ENCODE measurements at regions not wholly inside any gene's neighbourhood (a gene's known extent, or its start where the extent isn't known, plus 50 kb on each side); places are given as distances from the start of the nearest gene placed in this dataset.
"Not testable (repeated sequence)": the region's sequence is repeated elsewhere in the genome, so short reads cannot be mapped to it uniquely, and the experiment has no call there.

DNA sequence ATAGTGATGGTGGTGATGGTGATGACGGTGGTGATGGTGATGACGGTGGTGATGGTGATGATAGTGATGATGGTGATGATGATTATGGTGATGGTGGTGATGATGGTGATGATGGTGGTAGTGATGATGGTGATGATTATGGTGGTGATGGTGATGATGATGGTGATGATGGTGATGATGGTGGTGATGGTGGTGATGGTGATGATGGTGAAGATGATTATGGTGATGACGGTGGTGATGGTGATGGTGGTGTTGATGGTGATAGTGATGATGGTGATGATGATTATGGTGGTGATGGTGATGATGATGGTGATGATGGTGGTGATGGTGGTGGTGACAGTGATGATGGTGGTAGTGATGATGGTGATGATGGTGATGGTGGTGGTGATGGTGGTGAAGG, 149.2 kb upstream of the IRX1 start:
- Histone ChIP-seq H3K27me3 (ENCODE audit: insufficient read depth) (no peaks in the 10 kb centered on the region), H3K36me3 (replicated peaks in 1 of 2; ENCODE audit: control insufficient read depth in 1 of 2, insufficient read depth in 2 of 2, low read length in 1 of 2) (no peaks in the 10 kb centered on the region), H3K27ac (ENCODE audit: low read depth in 2 of 2, low read length in 1 of 2) (no peak overlapping the region), H3K4me2 (no peak overlapping the region), H2AFZ (ENCODE audit: low read depth) (no peak overlapping the region), H3K9ac (no peak overlapping the region), H4K20me1 (ENCODE audit: insufficient read depth) (no peaks in the 10 kb centered on the region), H3K9me3 (no peaks in the 10 kb centered on the region), H3K4me3 (ENCODE audit: low read depth in 2 of 2, low read length in 1 of 2) (no peak overlapping the region), H3K4me1 (ENCODE audit: control insufficient read depth in 1 of 2, insufficient read depth in 2 of 2, low read depth in 1 of 2, low read length in 1 of 2) (no peaks in the 10 kb centered on the region), H3K9me2 (no peaks in the 10 kb centered on the region), H3F3A (replicated peaks; ENCODE audit: insufficient read depth) (no peaks in the 10 kb centered on the region), H3K79me2 (ENCODE audit: insufficient read depth) (no peaks in the 10 kb centered on the region)
- CTCF ChIA-PET: no interaction called here
- DNase-seq: no peak
- TF ChIP-seq TEAD4 (IDR thresholded peaks at IDR 0.05; ENCODE audit: borderline replicate concordance, insufficient read depth): no peak
- POLR2A ChIA-PET: no interaction called here
- WGBS (ENCODE audit: low lambda C conversion rate): 61% methylated on average over 3 of the region's 3 CpGs

DNA sequence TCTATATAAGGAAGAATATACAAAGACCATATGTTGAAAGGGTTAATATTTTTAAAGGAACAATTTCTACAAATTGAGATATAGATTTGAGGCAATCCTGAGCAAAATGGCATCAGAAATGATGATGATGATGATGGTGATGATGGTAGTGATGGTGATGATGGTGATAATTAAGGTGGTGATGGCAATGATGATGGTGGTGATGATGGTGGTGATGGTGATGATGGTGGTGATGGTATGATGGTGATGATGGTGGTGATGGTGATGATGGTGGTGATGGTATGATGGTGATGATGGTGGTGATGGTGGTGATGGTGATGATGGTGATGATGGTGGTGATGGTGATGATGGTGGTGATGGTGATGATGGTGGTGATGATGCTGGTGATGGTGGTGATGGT, 150.1 kb upstream of the IRX1 start:
- H3K4me3 ChIP-seq (ENCODE audit: low read depth in 2 of 2, low read length in 1 of 2); H3K4me1 ChIP-seq (ENCODE audit: control insufficient read depth in 1 of 2, insufficient read depth in 2 of 2, low read depth in 1 of 2, low read length in 1 of 2); POLR2A ChIA-PET; CTCF ChIA-PET; H4K20me1 ChIP-seq (ENCODE audit: insufficient read depth); H3F3A ChIP-seq (replicated peaks; ENCODE audit: insufficient read depth); H3K36me3 ChIP-seq (replicated peaks in 1 of 2; ENCODE audit: control insufficient read depth in 1 of 2, insufficient read depth in 2 of 2, low read length in 1 of 2); H3K9me3 ChIP-seq; H3K27ac ChIP-seq (ENCODE audit: low read depth in 2 of 2, low read length in 1 of 2); H2AFZ ChIP-seq (ENCODE audit: low read depth); H3K4me2 ChIP-seq; H3K9me2 ChIP-seq; H3K79me2 ChIP-seq (ENCODE audit: insufficient read depth); DNase-seq; H3K27me3 ChIP-seq (ENCODE audit: insufficient read depth); H3K9ac ChIP-seq: not testable (repeated sequence)

DNA sequence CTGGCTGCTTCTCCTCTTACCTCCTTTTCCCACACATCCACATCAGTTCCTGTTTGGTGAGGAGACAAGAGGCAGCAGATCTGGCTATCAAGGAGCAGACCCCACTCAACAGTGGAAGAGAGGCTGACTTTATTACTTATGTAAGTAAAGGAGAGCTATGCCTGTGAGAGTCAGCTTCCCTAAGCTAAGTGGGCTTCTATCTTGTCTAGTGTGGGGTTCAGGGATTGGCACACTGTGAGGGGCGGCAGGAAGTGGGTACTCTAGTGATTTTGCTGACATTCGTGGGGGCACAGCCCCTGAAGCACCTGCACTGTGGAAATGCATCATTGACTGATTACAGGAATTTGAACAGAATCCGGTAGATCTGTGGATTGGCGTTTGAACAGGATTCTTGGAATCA, 163.5 kb upstream of the IRX1 start:
- ChIA-PET CTCF (no interaction called here), POLR2A (no interaction called here)
- Histone ChIP-seq H3K36me3 (replicated peaks in 1 of 2; ENCODE audit: control insufficient read depth in 1 of 2, insufficient read depth in 2 of 2, low read length in 1 of 2) (no peaks in the 10 kb centered on the region), H3K9ac (no peak overlapping the region), H3K4me1 (ENCODE audit: control insufficient read depth in 1 of 2, insufficient read depth in 2 of 2, low read depth in 1 of 2, low read length in 1 of 2) (no peaks in the 10 kb centered on the region), H3K4me2 (no peak overlapping the region), H3K9me3 (no peaks in the 10 kb centered on the region), H3K27me3 (ENCODE audit: insufficient read depth) (no peaks in the 10 kb centered on the region), H3K27ac (ENCODE audit: low read depth in 2 of 2, low read length in 1 of 2) (no peak overlapping the region), H3K9me2 (no peaks in the 10 kb centered on the region), H3F3A (replicated peaks; ENCODE audit: insufficient read depth) (no peaks in the 10 kb centered on the region), H4K20me1 (ENCODE audit: insufficient read depth) (no peaks in the 10 kb centered on the region), H3K4me3 (ENCODE audit: low read depth in 2 of 2, low read length in 1 of 2) (no peak overlapping the region), H2AFZ (ENCODE audit: low read depth) (no peak overlapping the region), H3K79me2 (ENCODE audit: insufficient read depth) (no peaks in the 10 kb centered on the region)
- WGBS (ENCODE audit: low lambda C conversion rate): 0% methylated on average over 4 of the region's 4 CpGs
- TF ChIP-seq, protein P1, sequence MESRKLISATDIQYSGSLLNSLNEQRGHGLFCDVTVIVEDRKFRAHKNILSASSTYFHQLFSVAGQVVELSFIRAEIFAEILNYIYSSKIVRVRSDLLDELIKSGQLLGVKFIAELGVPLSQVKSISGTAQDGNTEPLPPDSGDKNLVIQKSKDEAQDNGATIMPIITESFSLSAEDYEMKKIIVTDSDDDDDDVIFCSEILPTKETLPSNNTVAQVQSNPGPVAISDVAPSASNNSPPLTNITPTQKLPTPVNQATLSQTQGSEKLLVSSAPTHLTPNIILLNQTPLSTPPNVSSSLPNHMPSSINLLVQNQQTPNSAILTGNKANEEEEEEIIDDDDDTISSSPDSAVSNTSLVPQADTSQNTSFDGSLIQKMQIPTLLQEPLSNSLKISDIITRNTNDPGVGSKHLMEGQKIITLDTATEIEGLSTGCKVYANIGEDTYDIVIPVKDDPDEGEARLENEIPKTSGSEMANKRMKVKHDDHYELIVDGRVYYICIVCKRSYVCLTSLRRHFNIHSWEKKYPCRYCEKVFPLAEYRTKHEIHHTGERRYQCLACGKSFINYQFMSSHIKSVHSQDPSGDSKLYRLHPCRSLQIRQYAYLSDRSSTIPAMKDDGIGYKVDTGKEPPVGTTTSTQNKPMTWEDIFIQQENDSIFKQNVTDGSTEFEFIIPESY (IDR thresholded peaks at IDR 0.05; ENCODE audit: borderline replicate concordance, low read depth): no peak
- TF ChIP-seq EZH2phosphoT487 (IDR thresholded peaks at IDR 0.05; ENCODE audit: borderline replicate concordance, low read depth): no peak
- no peak for TF ChIP-seq TCF12 (IDR thresholded peaks at IDR 0.05)
- TF ChIP-seq TEAD4 (IDR thresholded peaks at IDR 0.05; ENCODE audit: borderline replicate concordance, insufficient read depth): no peak
- no peak for DNase-seq

DNA sequence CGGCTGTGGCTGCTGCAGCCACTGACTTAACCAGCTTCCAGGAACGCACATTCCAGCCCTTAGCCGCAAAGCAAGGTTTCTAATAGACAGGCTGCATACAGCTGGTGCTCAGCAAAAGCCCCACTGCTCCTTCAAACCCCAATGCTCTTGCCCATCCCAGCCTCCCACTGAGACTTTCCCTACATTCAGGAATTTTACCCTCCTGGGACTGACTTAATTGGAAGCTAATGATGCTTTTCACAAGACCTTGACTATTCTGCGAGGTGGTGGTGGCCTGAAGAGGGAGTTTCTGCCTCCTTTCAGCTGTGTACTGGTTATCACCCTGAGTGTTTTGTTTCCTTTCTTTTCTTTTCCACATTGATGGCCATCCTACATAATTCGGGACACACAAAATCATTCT, 164.9 kb upstream of the IRX1 start:
- H4K20me1 ChIP-seq (ENCODE audit: insufficient read depth): no peaks in the 10 kb centered on the region
- no peaks in the 10 kb centered on the region for H3K9me3 ChIP-seq
- H3K4me2 ChIP-seq: no peak overlapping the region
- no peak overlapping the region for H3K27ac ChIP-seq (ENCODE audit: low read depth in 2 of 2, low read length in 1 of 2)
- WGBS (ENCODE audit: low lambda C conversion rate): 0% methylated on average over 5 of the region's 5 CpGs
- TF ChIP-seq JUND (IDR thresholded peaks at IDR 0.05) (no peak), CHD2 (IDR thresholded peaks at IDR 0.05; ENCODE audit: low read length, partially characterized antibody) (no peak), RCOR1 (IDR thresholded peaks at IDR 0.05; ENCODE audit: low read length) (no peak), TEAD4 (IDR thresholded peaks at IDR 0.05; ENCODE audit: borderline replicate concordance, insufficient read depth) (no peak)
- TF ChIP-seq, protein P1 (IDR thresholded peaks at IDR 0.05; ENCODE audit: borderline replicate concordance, low read depth): no peak
- no peak overlapping the region for H3K4me3 ChIP-seq (ENCODE audit: low read depth in 2 of 2, low read length in 1 of 2)
- H2AFZ ChIP-seq (ENCODE audit: low read depth): no peak overlapping the region
- no peaks in the 10 kb centered on the region for H3K9me2 ChIP-seq
- ChIA-PET CTCF (no interaction called here), POLR2A (no interaction called here)
- no peaks in the 10 kb centered on the region for H3K4me1 ChIP-seq (ENCODE audit: control insufficient read depth in 1 of 2, insufficient read depth in 2 of 2, low read depth in 1 of 2, low read length in 1 of 2)
- H3K79me2 ChIP-seq (ENCODE audit: insufficient read depth): no peaks in the 10 kb centered on the region
- H3K9ac ChIP-seq: no peak overlapping the region
- H3F3A ChIP-seq (replicated peaks; ENCODE audit: insufficient read depth): no peaks in the 10 kb centered on the region
- DNase-seq: no peak
- no peaks in the 10 kb centered on the region for H3K27me3 ChIP-seq (ENCODE audit: insufficient read depth)
- H3K36me3 ChIP-seq (replicated peaks in 1 of 2; ENCODE audit: control insufficient read depth in 1 of 2, insufficient read depth in 2 of 2, low read length in 1 of 2): no peaks in the 10 kb centered on the region
